ENCODE measurements at regions not wholly inside any gene's neighbourhood (a gene's known extent, or its start where the extent isn't known, plus 50 kb on each side); places are given as distances from the start of the nearest gene placed in this dataset.

DNA sequence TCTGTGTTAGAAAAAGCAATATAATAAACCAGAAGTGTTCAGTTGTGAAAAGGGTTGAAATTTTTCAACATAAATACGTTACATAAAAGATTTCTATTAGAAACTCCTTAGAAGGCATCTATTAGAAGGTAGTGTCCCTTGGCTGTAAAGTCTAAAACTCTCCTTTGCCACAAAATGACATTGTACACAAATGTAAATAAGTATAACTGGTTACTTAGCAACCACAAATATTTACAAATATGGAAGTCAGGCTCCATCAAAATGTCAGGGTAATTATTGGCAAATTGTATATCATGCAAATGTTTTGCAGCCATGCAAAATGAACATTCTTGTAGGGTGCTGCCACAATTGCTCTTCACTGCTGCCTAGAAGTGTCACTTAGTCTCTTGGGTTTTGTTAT lies 419.1 kb upstream of the CDIN1 start (continued):
- TF ChIP-seq, protein P1, sequence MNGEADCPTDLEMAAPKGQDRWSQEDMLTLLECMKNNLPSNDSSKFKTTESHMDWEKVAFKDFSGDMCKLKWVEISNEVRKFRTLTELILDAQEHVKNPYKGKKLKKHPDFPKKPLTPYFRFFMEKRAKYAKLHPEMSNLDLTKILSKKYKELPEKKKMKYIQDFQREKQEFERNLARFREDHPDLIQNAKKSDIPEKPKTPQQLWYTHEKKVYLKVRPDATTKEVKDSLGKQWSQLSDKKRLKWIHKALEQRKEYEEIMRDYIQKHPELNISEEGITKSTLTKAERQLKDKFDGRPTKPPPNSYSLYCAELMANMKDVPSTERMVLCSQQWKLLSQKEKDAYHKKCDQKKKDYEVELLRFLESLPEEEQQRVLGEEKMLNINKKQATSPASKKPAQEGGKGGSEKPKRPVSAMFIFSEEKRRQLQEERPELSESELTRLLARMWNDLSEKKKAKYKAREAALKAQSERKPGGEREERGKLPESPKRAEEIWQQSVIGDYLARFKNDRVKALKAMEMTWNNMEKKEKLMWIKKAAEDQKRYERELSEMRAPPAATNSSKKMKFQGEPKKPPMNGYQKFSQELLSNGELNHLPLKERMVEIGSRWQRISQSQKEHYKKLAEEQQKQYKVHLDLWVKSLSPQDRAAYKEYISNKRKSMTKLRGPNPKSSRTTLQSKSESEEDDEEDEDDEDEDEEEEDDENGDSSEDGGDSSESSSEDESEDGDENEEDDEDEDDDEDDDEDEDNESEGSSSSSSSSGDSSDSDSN (IDR thresholded peaks at IDR 0.05; ENCODE audit: borderline replicate concordance in 1 of 2, low read depth in 2 of 2, low read length in 2 of 2): no peak
- TF ChIP-seq, protein P2, sequence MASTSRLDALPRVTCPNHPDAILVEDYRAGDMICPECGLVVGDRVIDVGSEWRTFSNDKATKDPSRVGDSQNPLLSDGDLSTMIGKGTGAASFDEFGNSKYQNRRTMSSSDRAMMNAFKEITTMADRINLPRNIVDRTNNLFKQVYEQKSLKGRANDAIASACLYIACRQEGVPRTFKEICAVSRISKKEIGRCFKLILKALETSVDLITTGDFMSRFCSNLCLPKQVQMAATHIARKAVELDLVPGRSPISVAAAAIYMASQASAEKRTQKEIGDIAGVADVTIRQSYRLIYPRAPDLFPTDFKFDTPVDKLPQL (IDR thresholded peaks at IDR 0.05; ENCODE audit: extremely low read depth, insufficient read length): no peak
- no peak for TF ChIP-seq MBD2 (IDR thresholded peaks at IDR 0.05; ENCODE audit: borderline replicate concordance, low read depth)
- TF ChIP-seq ZNF75A (CRISPR knock-in tag; IDR thresholded peaks at IDR 0.05): no peak

DNA sequence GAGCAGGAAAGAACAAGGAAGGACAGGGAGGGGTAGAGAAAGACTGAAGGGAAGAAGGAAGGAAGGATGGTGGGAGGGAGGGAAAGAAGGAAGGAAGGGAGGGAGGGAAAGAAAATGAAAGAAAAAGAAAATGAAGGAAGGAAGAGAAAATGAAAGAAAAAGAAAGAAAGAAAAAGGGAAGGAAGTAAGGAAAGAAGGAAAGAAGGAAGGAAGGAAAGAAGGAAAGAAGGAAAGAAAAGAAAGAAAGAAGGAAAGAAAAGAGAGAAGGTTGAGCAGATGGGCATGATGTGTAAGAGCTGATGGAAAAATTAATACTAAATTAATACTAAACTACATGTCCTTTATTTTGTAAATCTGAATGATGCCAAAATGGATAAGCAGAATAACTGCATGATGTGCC lies 418.3 kb upstream of the CDIN1 start:
- FAIRE-seq: no peak
- intact Hi-C loops (cut with micrococcal nuclease): no loop called here
- BruUV-seq (replicated peaks): no TSS peak
- Histone ChIP-seq H3K27me3 (ENCODE audit: control insufficient read depth in 2 of 2, insufficient read depth in 2 of 2, low read length in 2 of 2) (no peaks in the 10 kb centered on the region), H3K9me1 (ENCODE audit: control insufficient read depth, insufficient read depth, low read length) (no peaks in the 10 kb centered on the region), H4K20me1 (replicated peaks; ENCODE audit: control insufficient read depth, insufficient read depth, low read length) (no peaks in the 10 kb centered on the region), H2AFZ (ENCODE audit: low read depth, low read length) (no peak overlapping the region), H3K36me3 (ENCODE audit: control insufficient read depth, insufficient read depth, low read length) (no peaks in the 10 kb centered on the region), H3K9ac (ENCODE audit: insufficient read depth in 1 of 2, low read depth in 2 of 2, low read length in 2 of 2) (no peak overlapping the region), H3K9me3 (replicated peaks; ENCODE audit: control insufficient read depth, insufficient read depth, low read depth, low read length) (no peaks in the 10 kb centered on the region), H3K4me2 (ENCODE audit: insufficient read depth, low read length) (no peak overlapping the region), H3K79me2 (ENCODE audit: control insufficient read depth, insufficient read depth, low read length) (no peaks in the 10 kb centered on the region), H3K4me1 (replicated peaks in 1 of 2; ENCODE audit: control insufficient read depth in 2 of 2, insufficient read depth in 2 of 2, low read length in 2 of 2) (no peaks in the 10 kb centered on the region), H3K4me3 (no peak overlapping the region), H3K27ac (ENCODE audit: extremely low read depth, low read depth, low read length) (no peak overlapping the region)
- ATAC-seq: no peak
- TF ChIP-seq SRF (CRISPR knock-in tag; IDR thresholded peaks at IDR 0.05) (no peak), BRD4 (IDR thresholded peaks at IDR 0.05) (no peak), THRA (IDR thresholded peaks at IDR 0.05) (no peak), NCOA6 (IDR thresholded peaks at IDR 0.05) (no peak), ZC3H11A (IDR thresholded peaks at IDR 0.05; ENCODE audit: low read depth, low read length) (no peak), RNF2 (IDR thresholded peaks at IDR 0.05) (no peak), HNRNPH1 (optimal IDR thresholded peaks at IDR 0.05; ENCODE audit: low read depth, low read length) (no peak), HDAC1 (IDR thresholded peaks at IDR 0.05) (no peak), CXXC5 (CRISPR knock-in tag; IDR thresholded peaks at IDR 0.05) (no peak)
- TF ChIP-seq, protein P3, sequence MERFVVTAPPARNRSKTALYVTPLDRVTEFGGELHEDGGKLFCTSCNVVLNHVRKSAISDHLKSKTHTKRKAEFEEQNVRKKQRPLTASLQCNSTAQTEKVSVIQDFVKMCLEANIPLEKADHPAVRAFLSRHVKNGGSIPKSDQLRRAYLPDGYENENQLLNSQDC (CRISPR knock-in tag; IDR thresholded peaks at IDR 0.05): no peak
- in situ Hi-C loops (cut with MboI): no loop called here
- ChIA-PET POLR2A (no interaction called here), CTCF (ENCODE audit: low intra/inter-chr PET ratio) (no interaction called here)
- DNase-seq (ENCODE audit: extremely low read depth in 1 of 4, low spot score in 3 of 4): no peak
